ENCODE measurements at regions not wholly inside any gene's neighbourhood (a gene's known extent, or its start where the extent isn't known, plus 50 kb on each side); places are given as distances from the start of the nearest gene placed in this dataset.

GRCh38 chr12:27185234-27186021 lies 58.7 kb upstream of the STK38L start:
- TF ChIP-seq POLR2AphosphoS5 (IDR thresholded peaks at IDR 0.05) (no peak), POLR2A (IDR thresholded peaks at IDR 0.05) (no peak)
- TF ChIP-seq, protein P1, sequence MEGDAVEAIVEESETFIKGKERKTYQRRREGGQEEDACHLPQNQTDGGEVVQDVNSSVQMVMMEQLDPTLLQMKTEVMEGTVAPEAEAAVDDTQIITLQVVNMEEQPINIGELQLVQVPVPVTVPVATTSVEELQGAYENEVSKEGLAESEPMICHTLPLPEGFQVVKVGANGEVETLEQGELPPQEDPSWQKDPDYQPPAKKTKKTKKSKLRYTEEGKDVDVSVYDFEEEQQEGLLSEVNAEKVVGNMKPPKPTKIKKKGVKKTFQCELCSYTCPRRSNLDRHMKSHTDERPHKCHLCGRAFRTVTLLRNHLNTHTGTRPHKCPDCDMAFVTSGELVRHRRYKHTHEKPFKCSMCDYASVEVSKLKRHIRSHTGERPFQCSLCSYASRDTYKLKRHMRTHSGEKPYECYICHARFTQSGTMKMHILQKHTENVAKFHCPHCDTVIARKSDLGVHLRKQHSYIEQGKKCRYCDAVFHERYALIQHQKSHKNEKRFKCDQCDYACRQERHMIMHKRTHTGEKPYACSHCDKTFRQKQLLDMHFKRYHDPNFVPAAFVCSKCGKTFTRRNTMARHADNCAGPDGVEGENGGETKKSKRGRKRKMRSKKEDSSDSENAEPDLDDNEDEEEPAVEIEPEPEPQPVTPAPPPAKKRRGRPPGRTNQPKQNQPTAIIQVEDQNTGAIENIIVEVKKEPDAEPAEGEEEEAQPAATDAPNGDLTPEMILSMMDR (IDR thresholded peaks at IDR 0.05): no peak
